T-helper 1 cell (primary cell): ENCODE measurements at regions not wholly inside any gene's neighbourhood (a gene's known extent, or its start where the extent isn't known, plus 50 kb on each side); places are given as distances from the start of the nearest gene placed in this dataset.

Experiments used
- DNase-seq, 5 donors: peaks; one replicate each; pipeline ENCODE4 v3.0.0-alpha.2; 2012 to 2020

- no peak for DNase-seq
Measured at GRCh38 chr6:95071464-95071863, 505.9 kb upstream of the MANEA start.

- DNase-seq = no peak
Measured at GRCh38 chr6:95078457-95078856, 498.9 kb upstream of the MANEA start.

GRCh38 chr6:95081231-95081630, 496.1 kb upstream of the MANEA start:
- no peak for DNase-seq

- DNase-seq = no peak
Measured at GRCh38 chr6:95081949-95082348, 495.4 kb upstream of the MANEA start.

- no peak for DNase-seq
Measured at GRCh38 chr6:95083506-95083905, 493.8 kb upstream of the MANEA start.

GRCh38 chr6:95084867-95085266, 492.5 kb upstream of the MANEA start:
- no peak for DNase-seq

GRCh38 chr6:95087394-95088097, 489.8 kb upstream of the MANEA start:
- no peak for DNase-seq

GRCh38 chr6:95091823-95092436, 485.4 kb upstream of the MANEA start:
- DNase-seq = peak in 1 of 5 donors; percentile 8

- no peak for DNase-seq
Measured at GRCh38 chr6:95093154-95093553, 484.2 kb upstream of the MANEA start.

GRCh38 chr6:95094751-95095663, 482.3 kb upstream of the MANEA start:
- no peak for DNase-seq

- DNase-seq = no peak
Measured at GRCh38 chr6:95095855-95096254, 481.5 kb upstream of the MANEA start.

GRCh38 chr6:95099410-95099809, 477.9 kb upstream of the MANEA start:
- no peak for DNase-seq

GRCh38 chr6:95109212-95109611, 468.1 kb upstream of the MANEA start:
- DNase-seq = no peak

- DNase-seq = no peak
Measured at GRCh38 chr6:95110767-95111166, 466.6 kb upstream of the MANEA start.

GRCh38 chr6:95117236-95117635, 460.1 kb upstream of the MANEA start:
- no peak for DNase-seq

GRCh38 chr6:95119927-95120326, 457.4 kb upstream of the MANEA start:
- no peak for DNase-seq

- no peak for DNase-seq
Measured at GRCh38 chr6:95120984-95121383, 456.4 kb upstream of the MANEA start.

- no peak for DNase-seq
Measured at GRCh38 chr6:95127261-95127660, 450.1 kb upstream of the MANEA start.

GRCh38 chr6:95128439-95128838, 448.9 kb upstream of the MANEA start:
- DNase-seq = no peak

GRCh38 chr6:95128947-95129346, 448.4 kb upstream of the MANEA start:
- DNase-seq = no peak

GRCh38 chr6:95133578-95133977, 443.8 kb upstream of the MANEA start:
- DNase-seq = no peak

- DNase-seq = no peak
Measured at GRCh38 chr6:95135182-95135581, 442.2 kb upstream of the MANEA start.

GRCh38 chr6:95142101-95142500, 435.2 kb upstream of the MANEA start:
- no peak for DNase-seq
